ENCODE measurements at regions not wholly inside any gene's neighbourhood (a gene's known extent, or its start where the extent isn't known, plus 50 kb on each side); places are given as distances from the start of the nearest gene placed in this dataset.

DNA sequence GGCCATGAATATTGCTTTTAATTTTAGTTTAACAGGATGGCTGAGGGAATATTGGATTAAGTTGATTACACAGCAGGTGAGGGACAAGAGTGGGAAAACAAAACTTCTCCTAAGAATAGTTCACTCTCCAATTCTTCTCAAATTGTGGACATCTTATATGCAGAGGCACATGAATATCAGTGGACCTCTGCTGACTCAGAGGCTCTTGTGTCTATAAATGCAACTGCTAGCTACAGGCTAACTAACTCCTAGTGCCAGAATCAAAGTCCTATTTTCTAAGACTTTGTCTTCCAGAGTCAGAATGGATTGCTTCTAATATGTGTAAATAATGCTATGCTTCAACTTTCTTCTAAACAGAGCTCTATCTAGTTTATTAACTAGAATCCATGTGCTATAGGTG lies 175.8 kb downstream of the IL15 start:
- no peak overlapping the region for H3K27ac ChIP-seq (ENCODE audit: low read depth, low read length)
- H3K9ac ChIP-seq (ENCODE audit: extremely low read depth, low read length, poor library complexity, severe bottlenecking), result no peak overlapping the region
- no peaks in the 10 kb centered on the region for H3K27me3 ChIP-seq (ENCODE audit: control insufficient read depth, insufficient read depth, low read length, poor library complexity, severe bottlenecking)
- Mint-ChIP-seq H3K4me3 (no peak overlapping the region), H3K4me1 (peaks cover 8% of the 10 kb centered on the region), H3K36me3 (ENCODE audit: low read depth) (no peaks in the 10 kb centered on the region), H3K27ac (no peak overlapping the region), H3K27me3 (ENCODE audit: insufficient read depth) (no peaks in the 10 kb centered on the region), H3K9me3 (no peaks in the 10 kb centered on the region)
- no peaks in the 10 kb centered on the region for H3K36me3 ChIP-seq (ENCODE audit: control insufficient read depth, insufficient read depth, low read length)
- no peak overlapping the region for H3K4me3 ChIP-seq (ENCODE audit: low read length)
- H3K9me3 ChIP-seq (ENCODE audit: control insufficient read depth, low read length), result no peaks in the 10 kb centered on the region
- TF ChIP-seq CTCF (conservative IDR thresholded peaks at IDR 0.05), result no peak
- DNase-seq, result no peak
- no peaks in the 10 kb centered on the region for H3K4me1 ChIP-seq (ENCODE audit: control insufficient read depth, insufficient read depth, low read length)

DNA sequence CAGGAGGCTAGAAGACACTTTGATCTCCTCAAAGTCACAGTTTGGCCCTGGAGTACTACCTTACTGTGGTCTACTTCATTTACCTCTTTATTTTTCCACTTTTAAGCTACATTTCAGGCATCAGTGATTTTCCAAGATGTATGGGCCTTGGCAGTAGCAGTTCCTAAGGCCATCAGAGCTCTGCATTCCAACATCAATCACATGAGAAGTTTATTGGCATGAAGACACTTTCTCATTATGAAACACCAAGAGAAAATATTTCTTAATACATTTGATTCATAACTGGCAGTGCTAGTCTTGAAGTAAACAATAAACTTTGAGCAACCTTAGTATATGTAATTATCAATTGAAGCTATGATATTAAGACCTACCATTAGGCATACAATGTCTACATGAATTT lies 178.1 kb downstream of the IL15 start:
- Histone ChIP-seq H3K27ac (ENCODE audit: low read depth, low read length) (no peak overlapping the region), H3K9me3 (ENCODE audit: control insufficient read depth, low read length) (no peaks in the 10 kb centered on the region), H3K36me3 (ENCODE audit: control insufficient read depth, insufficient read depth, low read length) (no peaks in the 10 kb centered on the region), H3K4me1 (ENCODE audit: control insufficient read depth, insufficient read depth, low read length) (no peaks in the 10 kb centered on the region), H3K9ac (ENCODE audit: extremely low read depth, low read length, poor library complexity, severe bottlenecking) (no peak overlapping the region), H3K27me3 (ENCODE audit: control insufficient read depth, insufficient read depth, low read length, poor library complexity, severe bottlenecking) (no peaks in the 10 kb centered on the region), H3K4me3 (ENCODE audit: low read length) (no peak overlapping the region)
- TF ChIP-seq CTCF (conservative IDR thresholded peaks at IDR 0.05), result no peak
- H3K27me3 Mint-ChIP-seq (ENCODE audit: insufficient read depth), result no peaks in the 10 kb centered on the region
- H3K4me3 Mint-ChIP-seq, result no peak overlapping the region
- no peak for DNase-seq
- no peaks in the 10 kb centered on the region for H3K9me3 Mint-ChIP-seq
- no peak overlapping the region for H3K27ac Mint-ChIP-seq
- H3K36me3 Mint-ChIP-seq (ENCODE audit: low read depth), result no peaks in the 10 kb centered on the region
- H3K4me1 Mint-ChIP-seq, result peaks cover 8% of the 10 kb centered on the region

GRCh38 chr4:141815646-141816045 lies 179.3 kb downstream of the IL15 start:
- Histone ChIP-seq H3K9ac (ENCODE audit: extremely low read depth, low read length, poor library complexity, severe bottlenecking) (no peak overlapping the region), H3K27ac (ENCODE audit: low read depth, low read length) (no peak overlapping the region), H3K27me3 (ENCODE audit: control insufficient read depth, insufficient read depth, low read length, poor library complexity, severe bottlenecking) (no peaks in the 10 kb centered on the region), H3K4me1 (ENCODE audit: control insufficient read depth, insufficient read depth, low read length) (no peaks in the 10 kb centered on the region), H3K36me3 (ENCODE audit: control insufficient read depth, insufficient read depth, low read length) (no peaks in the 10 kb centered on the region), H3K9me3 (ENCODE audit: control insufficient read depth, low read length) (no peaks in the 10 kb centered on the region), H3K4me3 (ENCODE audit: low read length) (no peak overlapping the region)
- no peaks in the 10 kb centered on the region for H3K36me3 Mint-ChIP-seq (ENCODE audit: low read depth)
- no peak overlapping the region for H3K4me3 Mint-ChIP-seq
- TF ChIP-seq CTCF (conservative IDR thresholded peaks at IDR 0.05), result no peak
- no peak overlapping the region for H3K27ac Mint-ChIP-seq
- no peaks in the 10 kb centered on the region for H3K27me3 Mint-ChIP-seq (ENCODE audit: insufficient read depth)
- DNase-seq, result no peak
- H3K4me1 Mint-ChIP-seq, result peaks cover 2% of the 10 kb centered on the region
- WGBS, 2 experiments (ENCODE audit: insufficient coverage in 1 of 2, insufficient read length in 1 of 2), result 94% methylated on average over 3 of the region's 3 CpGs; no CpG with 5 or more reads in 1 of the 2 experiments
- no peaks in the 10 kb centered on the region for H3K9me3 Mint-ChIP-seq

Data from endodermal cell (in vitro differentiated cells).